ENCODE measurements at regions not wholly inside any gene's neighbourhood (a gene's known extent, or its start where the extent isn't known, plus 50 kb on each side); places are given as distances from the start of the nearest gene placed in this dataset.

- POLR2A ChIA-PET, result no interaction called here
- FAIRE-seq, result peak; percentile 18
- WGBS (ENCODE audit: missing lambda C conversion rate), result 21% methylated on average over 1 of the region's 1 CpG
- H3K4me2 ChIP-seq, result no peak overlapping the region
- no peak for DNase-seq (ENCODE audit: low read depth in 1 of 2, low spot score in 1 of 2)
- no peaks in the 10 kb centered on the region for H3K9me3 ChIP-seq
- CTCF ChIA-PET, result interaction anchor here (0.6 to 7.6 kb wide), 5 partner anchors 12 to 76 kb away, joined by 3 to 60 read pairs (median 4); no protein-coding TSS in a partner anchor
- H3K27ac ChIP-seq, result no peak overlapping the region
- no peaks in the 10 kb centered on the region for H3K4me1 ChIP-seq
- ATAC-seq, result no peak
- TF ChIP-seq REST (IDR thresholded peaks at IDR 0.05) (no peak), MYC (IDR thresholded peaks at IDR 0.05; ENCODE audit: borderline replicate concordance, low read length) (no peak), POLR2A (IDR thresholded peaks at IDR 0.05; ENCODE audit: low read length) (no peak), KDM1A (IDR thresholded peaks at IDR 0.05; ENCODE audit: low read depth) (no peak), PHF8 (IDR thresholded peaks at IDR 0.05; ENCODE audit: borderline replicate concordance, low read depth) (no peak), HDAC2 (IDR thresholded peaks at IDR 0.05) (no peak), CEBPB (IDR thresholded peaks at IDR 0.05) (no peak), TP53 (CRISPR knock-in tag; IDR thresholded peaks at IDR 0.05) (no peak), HOXA7 (CRISPR knock-in tag; IDR thresholded peaks at IDR 0.05) (no peak), ZC3H11A (IDR thresholded peaks at IDR 0.05) (no peak), JUN (IDR thresholded peaks at IDR 0.05) (no peak), NFE2L2 (conservative IDR thresholded peaks at IDR 0.05; ENCODE audit: low read length) (no peak), EHF (CRISPR knock-in tag; IDR thresholded peaks at IDR 0.05) (no peak)
- H3K4me3 ChIP-seq, result no peak overlapping the region
Measured at GRCh38 chr15:77557564-77557963, 75.1 kb downstream of the LINGO1 start.

DNA sequence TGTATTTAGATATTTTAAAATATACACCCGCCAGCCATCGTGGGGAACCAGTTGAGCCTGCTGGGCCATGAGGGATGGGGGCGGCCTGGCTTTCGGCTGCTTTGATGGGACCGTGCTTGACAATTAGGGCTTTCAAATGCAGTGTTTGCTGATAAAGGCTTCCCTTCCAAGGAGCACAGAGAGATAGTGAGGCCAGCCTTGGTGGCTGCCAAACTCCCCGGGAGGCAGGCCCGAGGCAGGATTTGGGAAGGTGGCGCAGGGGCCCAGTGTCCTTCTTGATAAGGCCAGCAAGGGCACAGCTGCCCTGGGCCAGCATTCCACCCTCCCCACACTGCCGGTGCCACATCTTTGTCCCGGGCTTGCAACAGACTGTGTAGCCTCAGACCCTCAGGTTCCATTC, 75.6 kb downstream of the LINGO1 start:
- Histone ChIP-seq H3K27ac (no peak overlapping the region), H3K4me1 (no peaks in the 10 kb centered on the region), H3K9me3 (no peaks in the 10 kb centered on the region), H3K4me2 (no peak overlapping the region), H3K4me3 (no peak overlapping the region)
- no peak for DNase-seq (ENCODE audit: low read depth in 1 of 2, low spot score in 1 of 2)
- ATAC-seq, result no peak
- 69% methylated on average over 10 of the region's 10 CpGs for WGBS (ENCODE audit: missing lambda C conversion rate)
- POLR2A ChIA-PET, result no interaction called here
- CTCF ChIA-PET, result interaction anchor here (0.6 to 7.6 kb wide), 3 partner anchors 14 to 76 kb away, joined by 3 to 60 read pairs (median 5); no protein-coding TSS in a partner anchor
- TF ChIP-seq HMGXB4 (CRISPR knock-in tag; IDR thresholded peaks at IDR 0.05; ENCODE audit: borderline replicate concordance) (no peak), NR3C1 (IDR thresholded peaks at IDR 0.05) (no peak), FOSB (CRISPR knock-in tag; IDR thresholded peaks at IDR 0.05) (no peak), KDM5A (IDR thresholded peaks at IDR 0.05) (no peak), ZFP36 (IDR thresholded peaks at IDR 0.05; ENCODE audit: borderline replicate concordance, partially characterized antibody) (no peak), ZNF302 (CRISPR knock-in tag; IDR thresholded peaks at IDR 0.05) (no peak), TP53 (CRISPR knock-in tag; IDR thresholded peaks at IDR 0.05) (no peak), REST (IDR thresholded peaks at IDR 0.05) (no peak), POLR2AphosphoS2 (conservative IDR thresholded peaks at IDR 0.05; ENCODE audit: low read length) (no peak), GATA3 (IDR thresholded peaks at IDR 0.05; ENCODE audit: borderline replicate concordance) (no peak), MAFK (IDR thresholded peaks at IDR 0.05; ENCODE audit: partially characterized antibody) (no peak), FOXS1 (CRISPR knock-in tag; IDR thresholded peaks at IDR 0.05) (no peak), RAD21 (conservative IDR thresholded peaks at IDR 0.05 in 1 of 2, IDR thresholded peaks at IDR 0.05 in 1 of 2) (no peak)
- TF ChIP-seq, protein P1, sequence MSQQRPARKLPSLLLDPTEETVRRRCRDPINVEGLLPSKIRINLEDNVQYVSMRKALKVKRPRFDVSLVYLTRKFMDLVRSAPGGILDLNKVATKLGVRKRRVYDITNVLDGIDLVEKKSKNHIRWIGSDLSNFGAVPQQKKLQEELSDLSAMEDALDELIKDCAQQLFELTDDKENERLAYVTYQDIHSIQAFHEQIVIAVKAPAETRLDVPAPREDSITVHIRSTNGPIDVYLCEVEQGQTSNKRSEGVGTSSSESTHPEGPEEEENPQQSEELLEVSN (IDR thresholded peaks at IDR 0.05; ENCODE audit: borderline replicate concordance, low read depth), result no peak
- no peak for FAIRE-seq
